WTC11 (cell line): ENCODE measurements at regions not wholly inside any gene's neighbourhood (a gene's known extent, or its start where the extent isn't known, plus 50 kb on each side); places are given as distances from the start of the nearest gene placed in this dataset.

Source experiments
- GABPB1 ChIP-seq: sonication (generic); formaldehyde crosslinking; IDR thresholded peaks from 2 replicates; pipeline ENCODE4 v1.8.1; 2023; ENCODE audit warnings: mild to moderate bottlenecking, missing genetic modification reagents
- RELA ChIP-seq: sonication (generic); formaldehyde crosslinking; IDR thresholded peaks from 2 replicates; pipeline ENCODE4 v1.8.1; 2022; ENCODE audit warnings: missing genetic modification reagents, mild to moderate bottlenecking, borderline replicate concordance
- ZNF263 ChIP-seq: sonication (generic); formaldehyde crosslinking; IDR thresholded peaks from 2 replicates; pipeline ENCODE4 v1.8.1; 2022; ENCODE audit warnings: low read depth, mild to moderate bottlenecking, moderate library complexity, missing genetic modification reagents
- TF ChIP-seq, protein P1 (sequence below): fragments of 200-600 bp; IDR thresholded peaks from 2 replicates; pipeline ENCODE4 v1.8.0; 2022; ENCODE audit warnings: antibody characterized with exemption

DNA sequence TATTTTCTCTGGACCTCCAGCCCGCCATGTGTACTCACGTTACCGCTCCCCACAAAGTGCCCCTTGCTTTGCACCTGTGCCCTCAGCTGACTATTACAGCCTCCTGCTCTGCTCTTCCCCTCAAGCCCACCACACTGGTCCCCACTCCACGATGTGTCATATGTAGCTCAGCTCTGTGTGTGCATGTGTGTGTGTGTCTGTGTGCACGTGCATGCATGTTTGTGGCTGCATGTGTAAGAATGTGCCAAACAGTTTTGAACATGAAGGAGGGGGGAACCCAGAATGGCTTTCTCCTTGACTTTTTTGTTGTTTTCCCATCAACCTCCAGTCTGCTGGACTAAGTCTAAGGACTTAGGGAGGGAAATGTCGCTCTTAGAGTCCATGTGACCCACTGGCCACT is 54.8 kb upstream of the BTRC start:
- TF ChIP-seq, protein P1, sequence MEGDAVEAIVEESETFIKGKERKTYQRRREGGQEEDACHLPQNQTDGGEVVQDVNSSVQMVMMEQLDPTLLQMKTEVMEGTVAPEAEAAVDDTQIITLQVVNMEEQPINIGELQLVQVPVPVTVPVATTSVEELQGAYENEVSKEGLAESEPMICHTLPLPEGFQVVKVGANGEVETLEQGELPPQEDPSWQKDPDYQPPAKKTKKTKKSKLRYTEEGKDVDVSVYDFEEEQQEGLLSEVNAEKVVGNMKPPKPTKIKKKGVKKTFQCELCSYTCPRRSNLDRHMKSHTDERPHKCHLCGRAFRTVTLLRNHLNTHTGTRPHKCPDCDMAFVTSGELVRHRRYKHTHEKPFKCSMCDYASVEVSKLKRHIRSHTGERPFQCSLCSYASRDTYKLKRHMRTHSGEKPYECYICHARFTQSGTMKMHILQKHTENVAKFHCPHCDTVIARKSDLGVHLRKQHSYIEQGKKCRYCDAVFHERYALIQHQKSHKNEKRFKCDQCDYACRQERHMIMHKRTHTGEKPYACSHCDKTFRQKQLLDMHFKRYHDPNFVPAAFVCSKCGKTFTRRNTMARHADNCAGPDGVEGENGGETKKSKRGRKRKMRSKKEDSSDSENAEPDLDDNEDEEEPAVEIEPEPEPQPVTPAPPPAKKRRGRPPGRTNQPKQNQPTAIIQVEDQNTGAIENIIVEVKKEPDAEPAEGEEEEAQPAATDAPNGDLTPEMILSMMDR: no peak
- TF ChIP-seq GABPB1 (no peak), ZNF263 (CRISPR knock-in tag) (no peak), RELA (CRISPR knock-in tag) (no peak)
